C1 segment of cervical spinal cord (tissue), 14 donors: ENCODE measurements at regions not wholly inside any gene's neighbourhood (a gene's known extent, or its start where the extent isn't known, plus 50 kb on each side); places are given as distances from the start of the nearest gene placed in this dataset.

Source experiments
- DNase-seq, 14 donors: peaks; one replicate each; lab custom pipeline; 2025; lab: John Stamatoyannopoulos, UW

- DNase-seq: no peak
These were observed 51.4 kb upstream of the MSX1 start for GRCh38 chr4:4808086-4808485.

GRCh38 chr4:4805887-4806286 is 53.6 kb upstream of the MSX1 start:
- DNase-seq: no peak

GRCh38 chr4:4803912-4804296 is 55.6 kb upstream of the MSX1 start:
- no peak for DNase-seq

GRCh38 chr4:4803216-4803911 is 56.1 kb upstream of the MSX1 start:
- DNase-seq: no peak

GRCh38 chr4:4800646-4801408 is 58.6 kb upstream of the MSX1 start:
- no peak for DNase-seq

GRCh38 chr4:4794421-4794820 is 65.0 kb upstream of the MSX1 start:
- DNase-seq: no peak

GRCh38 chr4:4792466-4792865 is 67.0 kb upstream of the MSX1 start:
- no peak for DNase-seq

- DNase-seq: peak in 11 of 14 donors; percentile 4 to 79 (median 48)
These were observed 68.0 kb upstream of the MSX1 start for GRCh38 chr4:4791299-4792111.

- no peak for DNase-seq
These were observed 70.0 kb upstream of the MSX1 start for GRCh38 chr4:4789462-4789861.

GRCh38 chr4:4788573-4788972 is 70.9 kb upstream of the MSX1 start:
- no peak for DNase-seq

GRCh38 chr4:4787421-4787820 is 72.0 kb upstream of the MSX1 start:
- DNase-seq: no peak

- no peak for DNase-seq
These were observed 75.1 kb upstream of the MSX1 start for GRCh38 chr4:4784379-4784778.

GRCh38 chr4:4783847-4784246 is 75.6 kb upstream of the MSX1 start:
- no peak for DNase-seq

GRCh38 chr4:4782969-4783368 is 76.5 kb upstream of the MSX1 start:
- no peak for DNase-seq

- no peak for DNase-seq
These were observed 77.3 kb upstream of the MSX1 start for GRCh38 chr4:4781936-4782707.

GRCh38 chr4:4780729-4781244 is 78.7 kb upstream of the MSX1 start:
- no peak for DNase-seq

GRCh38 chr4:4779486-4779885 is 80.0 kb upstream of the MSX1 start:
- DNase-seq: no peak

GRCh38 chr4:4779054-4779453 is 80.4 kb upstream of the MSX1 start:
- DNase-seq: no peak

- DNase-seq: no peak
These were observed 80.9 kb upstream of the MSX1 start for GRCh38 chr4:4778554-4778953.

- no peak for DNase-seq
These were observed 82.5 kb upstream of the MSX1 start for GRCh38 chr4:4776934-4777333.

GRCh38 chr4:4776335-4776734 is 83.1 kb upstream of the MSX1 start:
- no peak for DNase-seq
